SU-DHL-6 (cell line): ENCODE measurements at regions not wholly inside any gene's neighbourhood (a gene's known extent, or its start where the extent isn't known, plus 50 kb on each side); places are given as distances from the start of the nearest gene placed in this dataset.

Experiments
- H2AFZ ChIP-seq: fragments of 200-600 bp; sonication (generic); 2 replicates; pipeline ENCODE4 v1.6.1; 2014; ENCODE audit warnings: low read depth, mild to moderate bottlenecking, moderate library complexity, mixed read lengths, antibody characterized with exemption, low read length; ENCODE audit not compliant: severe bottlenecking
- H3F3A ChIP-seq: fragments of 200-600 bp; shearing (Covaris generic); 2 replicates; pipeline ENCODE4 v1.6.0; 2016; ENCODE audit warnings: antibody characterized with exemption, mild to moderate bottlenecking; ENCODE audit not compliant: insufficient read depth
- H3K27ac ChIP-seq: fragments of 200-600 bp; sonication (generic); 2 replicates; pipeline ENCODE4 v1.5.1; 2016; ENCODE audit warnings: low read depth, mild to moderate bottlenecking, low read length, moderate library complexity, mixed read lengths
- H3K27me3 ChIP-seq: fragments of 200-600 bp; sonication (generic), shearing (Covaris generic); 2 replicates; pipeline ENCODE4 v1.6.0; 2014; ENCODE audit warnings: mild to moderate bottlenecking, low read length
- H3K36me3 ChIP-seq: fragments of 200-600 bp; sonication (generic); 2 replicates; pipeline ENCODE4 v1.6.1; 2014; ENCODE audit warnings: mild to moderate bottlenecking, low read length, mixed read lengths
- H3K4me2 ChIP-seq: fragments of 300-600, 200-600 bp; shearing (Covaris generic), sonication (generic); 2 replicates; pipeline ENCODE4 v1.6.0; 2014; ENCODE audit warnings: low read length, low read depth, mild to moderate bottlenecking; ENCODE audit not compliant: poor library complexity, severe bottlenecking
- H3K4me3 ChIP-seq: fragments of 200-600 bp; sonication (generic); 2 replicates; pipeline ENCODE4 v1.5.1; 2014; ENCODE audit warnings: antibody characterized with exemption, low read length, mild to moderate bottlenecking, mixed read lengths; ENCODE audit not compliant: insufficient read depth, poor library complexity, severe bottlenecking
- H3K79me2 ChIP-seq: fragments of 200-600 bp; sonication (generic); 2 replicates; pipeline ENCODE4 v1.6.1; 2014; ENCODE audit warnings: mild to moderate bottlenecking, low read length, moderate library complexity; ENCODE audit not compliant: insufficient read depth
- H3K9ac ChIP-seq: fragments of 200-600 bp; sonication (generic); 2 replicates; pipeline ENCODE4 v1.7.0; 2014; ENCODE audit warnings: mild to moderate bottlenecking, low read length
- H3K9me2 ChIP-seq: fragments of 200-600 bp; sonication (generic); replicated peaks from 2 replicates; pipeline ENCODE4 v1.6.1; 2014; ENCODE audit warnings: low read length; ENCODE audit not compliant: insufficient read depth
- H3K9me3 ChIP-seq: fragments of 200-600 bp; sonication (generic); 2 replicates; pipeline ENCODE4 v1.6.1; 2014; ENCODE audit warnings: low read length, mixed read lengths; ENCODE audit not compliant: insufficient read depth
- H4K20me1 ChIP-seq: fragments of 200-600 bp; sonication (generic); 2 replicates; pipeline ENCODE4 v1.6.1; 2014; ENCODE audit warnings: low read depth, mild to moderate bottlenecking, antibody characterized with exemption, low read length, moderate library complexity, mixed read lengths
- EZH2phosphoT487 ChIP-seq: fragments of 200-600 bp; sonication (generic), shearing (Covaris generic); conservative IDR thresholded peaks from 2 replicates; pipeline ENCODE4 v1.6.1; 2018; ENCODE audit warnings: mild to moderate bottlenecking, antibody characterized with exemption, low read length, moderate library complexity, mixed read lengths
- TF ChIP-seq, protein P1 (sequence below): fragments of 200-600 bp; sonication (generic); IDR thresholded peaks from one replicate; pipeline ENCODE4 v1.5.1; 2017; ENCODE audit warnings: antibody characterized with exemption, mild to moderate bottlenecking, low read length, moderate library complexity; ENCODE audit not compliant: insufficient read depth, poor library complexity, severe bottlenecking

DNA sequence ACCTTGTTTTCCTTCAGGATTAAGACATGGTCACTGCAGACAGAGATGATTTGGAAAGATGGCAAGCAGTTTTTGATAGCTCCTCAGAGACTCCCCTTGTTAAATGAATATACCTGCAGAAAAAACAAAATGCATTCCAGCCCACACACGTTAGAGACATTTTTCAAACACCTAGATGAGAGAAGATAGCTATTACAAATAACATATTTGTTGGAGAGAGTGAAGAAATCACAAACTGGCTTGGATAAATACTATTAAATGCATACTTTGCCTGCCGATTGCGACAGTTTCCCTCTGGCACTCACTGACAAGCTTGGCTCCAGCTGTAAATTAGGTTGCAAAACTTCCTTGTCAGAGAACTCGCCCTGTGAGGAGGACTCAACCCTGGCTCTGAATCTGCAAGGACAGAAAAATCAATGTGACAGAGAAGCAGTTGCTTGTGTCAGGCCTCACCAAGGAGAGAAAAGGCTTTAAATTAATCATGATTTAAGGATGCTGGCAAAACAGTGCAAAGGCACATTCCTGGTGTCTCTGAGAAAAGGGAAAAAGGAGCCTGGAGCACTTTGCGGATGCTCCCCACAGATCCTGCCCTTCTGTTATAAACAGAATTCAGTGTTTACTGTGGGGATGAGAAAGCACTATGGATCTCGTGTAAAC is 423.7 kb upstream of the MARCKS start:
- no peak overlapping the region for H3K4me3 ChIP-seq
- H2AFZ ChIP-seq = no peak overlapping the region
- no peaks in the 10 kb centered on the region for H3K36me3 ChIP-seq
- TF ChIP-seq, protein P1, sequence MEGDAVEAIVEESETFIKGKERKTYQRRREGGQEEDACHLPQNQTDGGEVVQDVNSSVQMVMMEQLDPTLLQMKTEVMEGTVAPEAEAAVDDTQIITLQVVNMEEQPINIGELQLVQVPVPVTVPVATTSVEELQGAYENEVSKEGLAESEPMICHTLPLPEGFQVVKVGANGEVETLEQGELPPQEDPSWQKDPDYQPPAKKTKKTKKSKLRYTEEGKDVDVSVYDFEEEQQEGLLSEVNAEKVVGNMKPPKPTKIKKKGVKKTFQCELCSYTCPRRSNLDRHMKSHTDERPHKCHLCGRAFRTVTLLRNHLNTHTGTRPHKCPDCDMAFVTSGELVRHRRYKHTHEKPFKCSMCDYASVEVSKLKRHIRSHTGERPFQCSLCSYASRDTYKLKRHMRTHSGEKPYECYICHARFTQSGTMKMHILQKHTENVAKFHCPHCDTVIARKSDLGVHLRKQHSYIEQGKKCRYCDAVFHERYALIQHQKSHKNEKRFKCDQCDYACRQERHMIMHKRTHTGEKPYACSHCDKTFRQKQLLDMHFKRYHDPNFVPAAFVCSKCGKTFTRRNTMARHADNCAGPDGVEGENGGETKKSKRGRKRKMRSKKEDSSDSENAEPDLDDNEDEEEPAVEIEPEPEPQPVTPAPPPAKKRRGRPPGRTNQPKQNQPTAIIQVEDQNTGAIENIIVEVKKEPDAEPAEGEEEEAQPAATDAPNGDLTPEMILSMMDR = no peak
- no peak overlapping the region for H3K4me2 ChIP-seq
- H3K9ac ChIP-seq = no peak overlapping the region
- no peaks in the 10 kb centered on the region for H4K20me1 ChIP-seq
- no peaks in the 10 kb centered on the region for H3K79me2 ChIP-seq
- no peaks in the 10 kb centered on the region for H3K27me3 ChIP-seq
- no peak overlapping the region for H3K27ac ChIP-seq
- no peaks in the 10 kb centered on the region for H3F3A ChIP-seq
- no peaks in the 10 kb centered on the region for H3K9me3 ChIP-seq
- no peaks in the 10 kb centered on the region for H3K9me2 ChIP-seq

DNA sequence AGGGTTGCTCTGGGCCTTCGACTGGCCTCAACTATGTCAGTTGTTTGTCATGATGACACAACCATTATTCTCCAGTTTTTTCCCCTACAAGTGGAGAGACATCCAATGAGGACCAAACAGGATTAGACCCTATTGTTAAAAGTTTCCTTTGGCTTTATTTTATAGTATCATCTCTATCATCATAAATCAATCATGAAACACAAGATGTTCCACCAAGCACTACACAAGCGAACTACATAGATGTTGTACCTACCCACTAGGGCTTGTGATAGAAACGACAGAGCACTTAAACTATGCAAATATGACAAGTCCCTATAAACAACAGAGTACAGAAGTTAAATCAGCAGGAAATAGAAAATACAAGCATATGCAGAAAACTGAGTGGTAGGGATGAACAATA is 422.5 kb upstream of the MARCKS start:
- Histone ChIP-seq H3K4me3 (no peak overlapping the region), H3F3A (no peaks in the 10 kb centered on the region), H3K27ac (no peak overlapping the region), H3K27me3 (no peaks in the 10 kb centered on the region), H2AFZ (no peak overlapping the region), H4K20me1 (no peaks in the 10 kb centered on the region), H3K9ac (no peak overlapping the region), H3K9me2 (no peaks in the 10 kb centered on the region), H3K4me2 (no peak overlapping the region), H3K9me3 (no peaks in the 10 kb centered on the region), H3K79me2 (no peaks in the 10 kb centered on the region), H3K36me3 (no peaks in the 10 kb centered on the region)
- TF ChIP-seq, protein P1 = no peak
- TF ChIP-seq EZH2phosphoT487 = no peak

DNA sequence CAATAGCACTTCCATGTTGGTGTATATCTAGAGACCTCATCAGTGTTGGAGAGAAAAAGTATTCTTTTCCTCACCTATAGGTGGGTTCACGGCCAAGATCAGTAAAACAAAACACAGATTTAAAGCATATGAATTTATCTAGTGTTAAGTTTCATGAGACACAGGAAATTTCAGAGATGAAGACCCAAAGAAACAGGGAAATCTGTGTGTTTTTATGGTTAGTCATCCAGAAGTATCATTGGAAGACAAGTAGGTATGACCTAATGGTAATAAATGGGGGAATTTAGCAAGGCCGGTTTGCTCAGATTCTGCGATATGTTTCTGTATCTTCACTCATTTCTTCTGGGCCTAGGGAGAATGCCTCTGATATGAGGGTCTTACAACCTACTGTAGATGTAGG is 419.6 kb upstream of the MARCKS start:
- Histone ChIP-seq H3K4me3 (no peak overlapping the region), H3K9me3 (no peaks in the 10 kb centered on the region), H3K9ac (no peak overlapping the region), H3K79me2 (no peaks in the 10 kb centered on the region), H3K4me2 (no peak overlapping the region), H3F3A (no peaks in the 10 kb centered on the region), H2AFZ (no peak overlapping the region), H3K27me3 (no peaks in the 10 kb centered on the region), H3K9me2 (no peaks in the 10 kb centered on the region), H3K27ac (no peak overlapping the region), H3K36me3 (no peaks in the 10 kb centered on the region), H4K20me1 (no peaks in the 10 kb centered on the region)
- TF ChIP-seq, protein P1 = no peak
- TF ChIP-seq EZH2phosphoT487 = no peak
